ENCODE measurements at regions not wholly inside any gene's neighbourhood (a gene's known extent, or its start where the extent isn't known, plus 50 kb on each side); places are given as distances from the start of the nearest gene placed in this dataset.

- no peak for TF ChIP-seq CTCF (conservative IDR thresholded peaks at IDR 0.05)
- no peak overlapping the region for H3T11ph ChIP-seq (ENCODE audit: low read length)
- no peaks in the 10 kb centered on the region for H3K23me2 ChIP-seq (ENCODE audit: insufficient read length, low read depth, low read length, poor library complexity, severe bottlenecking)
These were observed 391.5 kb downstream of the UBE2NL start for GRCh38 chrX:144275367-144275766.

More at GRCh38 chrX:144275367-144275766, 391.5 kb downstream of the UBE2NL start:
- no peak overlapping the region for H3K27ac ChIP-seq (ENCODE audit: insufficient read length, low read depth, low read length)
- DNase-seq: no peak
- no peaks in the 10 kb centered on the region for H3K79me1 ChIP-seq (ENCODE audit: insufficient read depth, low read depth, low read length, poor library complexity, severe bottlenecking)
- H4K5ac ChIP-seq (ENCODE audit: insufficient read length, low read depth, low read length): no peak overlapping the region
- H3K4me1 ChIP-seq (ENCODE audit: insufficient read depth, low read length): no peaks in the 10 kb centered on the region
- no peaks in the 10 kb centered on the region for H3K27me3 ChIP-seq (ENCODE audit: insufficient read depth, low read length)
- no peaks in the 10 kb centered on the region for H3K4me1 Mint-ChIP-seq
- no peak overlapping the region for H3K9ac ChIP-seq (ENCODE audit: extremely low read depth, insufficient read length, low read length)
- H3K14ac ChIP-seq (ENCODE audit: insufficient read depth, low read length): no peak overlapping the region
- H3K9me3 ChIP-seq (ENCODE audit: control insufficient read depth, low read depth, low read length): peaks cover 24% of the 10 kb centered on the region
- H4K91ac ChIP-seq (ENCODE audit: insufficient read length, low read depth, low read length): no peak overlapping the region
- H3K36me3 Mint-ChIP-seq (ENCODE audit: insufficient read depth in 1 of 3, low read depth in 3 of 3): no peaks in the 10 kb centered on the region; a peak in 2 of 7 replicates
- H2AK5ac ChIP-seq (ENCODE audit: insufficient read length, low read length): no peak overlapping the region
- H3K4ac ChIP-seq (ENCODE audit: low read depth, low read length): no peak overlapping the region
- H3K27me3 Mint-ChIP-seq (ENCODE audit: low read depth): no peaks in the 10 kb centered on the region
- H3K4me3 Mint-ChIP-seq: no peak overlapping the region
- no peaks in the 10 kb centered on the region for H4K20me1 ChIP-seq (ENCODE audit: control insufficient read depth, insufficient read depth, insufficient read length)
- H3K4me2 ChIP-seq (ENCODE audit: insufficient read depth, insufficient read length, low read length): no peak overlapping the region
- no peak overlapping the region for H3K23ac ChIP-seq (ENCODE audit: insufficient read length, low read depth, low read length)
- no peak overlapping the region for H2BK20ac ChIP-seq (ENCODE audit: low read depth, low read length, poor library complexity, severe bottlenecking)
- no peak overlapping the region for H2BK12ac ChIP-seq (ENCODE audit: insufficient read length, low read depth, low read length)
- peaks cover 36% of the 10 kb centered on the region in 2 experiments for H3K9me3 Mint-ChIP-seq
- H3K56ac ChIP-seq (ENCODE audit: insufficient read length, low read depth, low read length): no peak overlapping the region
- H2BK120ac ChIP-seq (ENCODE audit: low read depth, low read length, poor library complexity, severe bottlenecking): no peak overlapping the region
- H2AFZ ChIP-seq (ENCODE audit: low read length): no peak overlapping the region
- H3K18ac ChIP-seq (ENCODE audit: insufficient read length, low read depth, low read length): no peak overlapping the region
- no CpG with 5 or more reads among the region's 3 CpGs for WGBS (ENCODE audit: extremely low coverage, insufficient read length, low lambda C conversion rate)
- no peak overlapping the region for H4K8ac ChIP-seq (replicated peaks; ENCODE audit: insufficient read length, low read depth, low read length)
- no peaks in the 10 kb centered on the region for H3K79me2 ChIP-seq (ENCODE audit: insufficient read depth, low read length)
- H3K27ac Mint-ChIP-seq: no peak overlapping the region
- H2BK15ac ChIP-seq (ENCODE audit: low read depth, low read length): no peak overlapping the region
- H2BK5ac ChIP-seq (ENCODE audit: insufficient read length, low read length): no peak overlapping the region

All from H9 (cell line).